ENCODE measurements at regions not wholly inside any gene's neighbourhood (a gene's known extent, or its start where the extent isn't known, plus 50 kb on each side); places are given as distances from the start of the nearest gene placed in this dataset.

- FAIRE-seq (no peak), DNase-seq (ENCODE audit: insufficient read length, low spot score) (no peak)
- no peak for TF ChIP-seq POLR2A (IDR thresholded peaks at IDR 0.05; ENCODE audit: low read depth, low read length)
These were observed 336.4 kb upstream of the HAND2 start for GRCh38 chr4:173866322-173867026.

GRCh38 chr4:173862754-173863153, 332.7 kb upstream of the HAND2 start:
- no peak for DNase-seq (ENCODE audit: insufficient read length, low spot score)
- no peak for FAIRE-seq
- no peak for TF ChIP-seq POLR2A (IDR thresholded peaks at IDR 0.05; ENCODE audit: low read depth, low read length)

GRCh38 chr4:173860094-173860493, 330.1 kb upstream of the HAND2 start:
- FAIRE-seq = no peak

DNA sequence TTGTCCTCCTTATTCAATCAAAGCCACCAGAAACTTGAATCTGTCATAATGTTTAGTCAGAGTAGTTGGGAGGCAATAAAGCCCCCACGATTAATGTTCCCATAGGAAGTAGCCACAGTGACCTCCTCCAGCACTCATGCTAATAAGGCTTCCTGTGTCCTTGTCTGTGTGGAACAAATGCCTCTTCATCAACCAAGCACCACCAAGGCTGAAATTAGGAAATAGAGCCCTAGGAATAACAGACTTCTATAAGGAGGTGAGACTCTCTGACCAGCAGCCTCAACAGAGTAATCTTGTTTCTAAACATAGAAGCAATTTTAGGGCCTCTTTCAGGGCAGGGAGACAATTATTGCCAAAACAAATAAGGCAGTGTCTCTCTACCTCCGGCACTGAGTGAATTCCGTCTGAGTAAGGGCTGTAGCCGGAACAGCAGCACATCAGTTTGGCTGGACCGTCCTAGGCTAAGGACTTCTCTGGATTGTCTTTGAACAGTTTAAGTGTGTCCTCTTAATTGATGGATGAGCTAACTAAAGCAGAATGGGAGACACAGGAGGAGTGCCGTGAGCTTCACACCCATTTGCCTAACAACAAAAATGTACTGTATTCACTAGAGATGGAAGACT, 329.2 kb upstream of the HAND2 start:
- DNase-seq (ENCODE audit: insufficient read length, low spot score) = no peak
- FAIRE-seq = no peak
- no peak for TF ChIP-seq POLR2A (IDR thresholded peaks at IDR 0.05; ENCODE audit: low read depth, low read length)

More at GRCh38 chr4:173860094-173860493, 330.1 kb upstream of the HAND2 start:
- no peak for DNase-seq (ENCODE audit: insufficient read length, low spot score)
- no peak for TF ChIP-seq POLR2A (IDR thresholded peaks at IDR 0.05; ENCODE audit: low read depth, low read length)

- no peak for DNase-seq (ENCODE audit: insufficient read length, low spot score)
- no peak for TF ChIP-seq POLR2A (IDR thresholded peaks at IDR 0.05; ENCODE audit: low read depth, low read length)
- FAIRE-seq = no peak
These were observed 328.4 kb upstream of the HAND2 start for GRCh38 chr4:173858471-173858870.

- DNase-seq (ENCODE audit: insufficient read length, low spot score) (no peak), FAIRE-seq (no peak)
- no peak for TF ChIP-seq POLR2A (IDR thresholded peaks at IDR 0.05; ENCODE audit: low read depth, low read length)
These were observed 327.8 kb upstream of the HAND2 start for GRCh38 chr4:173857828-173858227.

DNA sequence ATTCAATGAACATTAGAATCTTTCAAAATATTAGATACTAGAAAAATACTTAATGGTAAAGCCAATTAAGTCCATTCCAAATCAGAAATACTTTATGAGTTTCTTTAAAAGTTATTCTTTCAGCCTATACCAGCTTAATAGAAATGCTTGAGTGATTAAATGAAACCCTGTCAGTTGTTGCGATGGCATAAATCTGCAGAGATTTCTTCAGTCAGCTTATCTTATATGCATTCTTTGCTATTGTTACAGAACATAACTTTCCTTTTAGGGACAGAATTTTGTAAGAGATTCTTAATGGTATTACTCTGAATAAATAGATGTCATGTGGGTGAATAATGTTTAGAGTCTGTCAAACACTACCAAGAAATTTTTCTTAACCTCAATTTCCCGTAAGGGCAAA, 325.0 kb upstream of the HAND2 start:
- no peak for TF ChIP-seq POLR2A (IDR thresholded peaks at IDR 0.05; ENCODE audit: low read depth, low read length)
- DNase-seq (ENCODE audit: insufficient read length, low spot score) (no peak), FAIRE-seq (no peak)

DNA sequence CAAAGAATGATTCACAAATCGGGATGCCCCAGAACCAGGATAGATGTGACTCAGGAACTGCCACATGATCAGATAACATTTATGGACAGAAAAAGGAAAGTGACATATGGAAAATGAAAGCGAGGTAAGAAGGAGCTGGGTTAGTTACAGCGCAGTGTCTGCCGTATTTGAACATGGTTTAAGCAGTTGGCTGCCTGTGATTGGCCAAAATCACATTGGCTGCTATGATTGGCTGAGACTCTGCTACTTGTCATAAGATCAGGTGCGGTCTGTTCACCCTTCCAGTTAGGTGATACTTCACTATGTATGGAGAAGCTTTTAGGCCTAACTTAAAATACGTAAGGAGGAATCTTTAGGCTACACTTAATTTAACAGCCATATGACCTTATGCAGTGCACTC, 322.7 kb upstream of the HAND2 start:
- FAIRE-seq = peak; percentile 36
- DNase-seq (ENCODE audit: insufficient read length, low spot score) = no peak
- no peak for TF ChIP-seq POLR2A (IDR thresholded peaks at IDR 0.05; ENCODE audit: low read depth, low read length)

DNA sequence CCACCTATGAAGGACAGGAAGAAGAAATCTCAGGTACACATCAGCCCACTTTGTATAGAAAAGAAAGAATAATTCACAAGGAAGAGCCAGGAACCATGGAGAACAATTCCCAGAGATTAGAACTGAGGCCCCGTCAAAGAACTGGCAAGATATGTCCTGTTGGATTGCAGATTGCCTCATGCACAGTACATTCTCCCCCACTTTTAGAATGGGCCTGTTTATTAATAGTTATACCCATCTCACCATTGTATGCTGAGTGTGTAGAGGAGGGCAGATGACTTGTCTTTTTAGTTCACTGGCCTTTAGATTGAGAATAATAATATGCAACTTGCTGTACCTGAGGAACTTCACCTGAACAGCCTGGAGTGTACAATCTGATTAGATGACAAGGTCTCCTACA, 315.6 kb upstream of the HAND2 start:
- TF ChIP-seq POLR2A (IDR thresholded peaks at IDR 0.05; ENCODE audit: low read depth, low read length) = no peak
- FAIRE-seq = no peak

GRCh38 chr4:173839865-173840264, 309.8 kb upstream of the HAND2 start:
- DNase-seq (ENCODE audit: insufficient read length, low spot score) (no peak), FAIRE-seq (no peak)
- TF ChIP-seq POLR2A (IDR thresholded peaks at IDR 0.05; ENCODE audit: low read depth, low read length) = no peak

More for the DNA sequence above, 315.6 kb upstream of the HAND2 start:
- DNase-seq (ENCODE audit: insufficient read length, low spot score) = no peak

GRCh38 chr4:173837517-173837916, 307.5 kb upstream of the HAND2 start:
- DNase-seq (ENCODE audit: insufficient read length, low spot score) = no peak
- no peak for FAIRE-seq
- no peak for TF ChIP-seq POLR2A (IDR thresholded peaks at IDR 0.05; ENCODE audit: low read depth, low read length)

DNA sequence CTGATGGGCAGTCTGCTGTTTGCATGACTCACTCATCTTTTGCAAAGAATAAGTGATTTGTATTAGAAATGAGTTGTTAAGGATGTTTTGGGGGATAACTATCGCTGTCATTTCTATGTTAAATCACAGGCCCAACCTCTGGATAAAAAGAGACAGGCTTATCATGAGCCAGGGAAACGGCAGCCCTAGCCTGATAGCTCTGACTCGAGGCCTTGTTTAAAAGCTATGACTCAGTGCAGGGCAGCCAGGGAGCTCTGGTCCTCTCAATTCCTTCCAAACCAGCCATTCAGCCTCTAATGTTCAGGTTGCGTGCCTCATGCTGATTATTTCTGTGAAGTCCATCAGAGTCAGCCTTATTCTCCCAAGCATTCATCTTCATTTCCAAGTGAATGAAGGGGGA, 305.9 kb upstream of the HAND2 start:
- no peak for TF ChIP-seq POLR2A (IDR thresholded peaks at IDR 0.05; ENCODE audit: low read depth, low read length)
- DNase-seq (ENCODE audit: insufficient read length, low spot score) (no peak), FAIRE-seq (no peak)

DNA sequence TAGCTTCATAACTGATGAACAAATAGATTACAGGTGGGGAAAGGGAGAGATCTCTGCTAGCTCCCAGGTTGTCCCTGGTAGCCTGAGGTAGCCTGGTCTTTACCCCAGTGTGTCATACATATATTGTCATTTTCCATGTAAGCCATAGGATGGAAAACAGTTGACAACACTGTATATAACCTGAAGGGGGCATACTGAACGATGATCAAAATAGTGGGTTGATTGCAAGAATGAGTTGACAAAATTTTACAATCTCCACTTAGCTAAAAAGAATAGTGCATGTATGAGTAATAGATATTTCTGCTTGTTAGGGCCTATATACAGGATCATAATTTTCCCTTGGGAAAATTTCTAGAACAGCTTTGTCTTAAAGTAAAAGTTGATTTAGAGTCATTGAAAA, 304.1 kb upstream of the HAND2 start:
- TF ChIP-seq POLR2A (IDR thresholded peaks at IDR 0.05; ENCODE audit: low read depth, low read length) = no peak
- DNase-seq (ENCODE audit: insufficient read length, low spot score) (no peak), FAIRE-seq (no peak)

GRCh38 chr4:173829565-173829964, 299.5 kb upstream of the HAND2 start:
- FAIRE-seq (no peak), DNase-seq (ENCODE audit: insufficient read length, low spot score) (no peak)
- no peak for TF ChIP-seq POLR2A (IDR thresholded peaks at IDR 0.05; ENCODE audit: low read depth, low read length)

- DNase-seq (ENCODE audit: insufficient read length, low spot score) (no peak), FAIRE-seq (no peak)
- no peak for TF ChIP-seq POLR2A (IDR thresholded peaks at IDR 0.05; ENCODE audit: low read depth, low read length)
These were observed 297.7 kb upstream of the HAND2 start for GRCh38 chr4:173827707-173828106.
